AG04450 (cell line): ENCODE measurements at regions not wholly inside any gene's neighbourhood (a gene's known extent, or its start where the extent isn't known, plus 50 kb on each side); places are given as distances from the start of the nearest gene placed in this dataset.

Source experiments
- CTCF ChIA-PET: fragments of 300-600, 350-600 bp; formaldehyde crosslinking; extraction: SDS; loops from one replicate; lab custom pipeline; 2022; ENCODE audit warnings: antibody characterized with exemption, inconsistent platforms; lab: Charles Lee
- POLR2A ChIA-PET: fragments of 350-600 bp; formaldehyde crosslinking; extraction: SDS; loops from one replicate; lab custom pipeline; 2021; ENCODE audit warnings: antibody characterized with exemption, inconsistent platforms; lab: Yijun Ruan, JAX
- DNase-seq: peaks from one replicate; pipeline ENCODE4 v3.0.0-alpha.2; 2011; ENCODE audit warnings: low read depth, low spot score
- H3K27ac ChIP-seq: one replicate; pipeline ENCODE4 v1.5.1; 2012; ENCODE audit warnings: low read depth, low read length, control low read depth
- H3K27me3 ChIP-seq: one replicate; pipeline ENCODE4 v1.6.0; 2012; ENCODE audit warnings: low read length; ENCODE audit not compliant: control insufficient read depth, insufficient read depth
- H3K4me3 ChIP-seq: 2 replicates; pipeline ENCODE4 v1.5.1; 2011; ENCODE audit warnings: mild to moderate bottlenecking, low read depth, low read length, control low read depth
- H3K9me3 ChIP-seq: 2 replicates; pipeline ENCODE4 v1.5.1; 2012; ENCODE audit warnings: low read length; ENCODE audit not compliant: control insufficient read depth, insufficient read depth
- CTCF ChIP-seq: IDR thresholded peaks from 2 replicates; pipeline ENCODE4 v1.5.1; 2011; ENCODE audit warnings: low read depth, low read length, control low read depth, inconsistent platforms

DNA sequence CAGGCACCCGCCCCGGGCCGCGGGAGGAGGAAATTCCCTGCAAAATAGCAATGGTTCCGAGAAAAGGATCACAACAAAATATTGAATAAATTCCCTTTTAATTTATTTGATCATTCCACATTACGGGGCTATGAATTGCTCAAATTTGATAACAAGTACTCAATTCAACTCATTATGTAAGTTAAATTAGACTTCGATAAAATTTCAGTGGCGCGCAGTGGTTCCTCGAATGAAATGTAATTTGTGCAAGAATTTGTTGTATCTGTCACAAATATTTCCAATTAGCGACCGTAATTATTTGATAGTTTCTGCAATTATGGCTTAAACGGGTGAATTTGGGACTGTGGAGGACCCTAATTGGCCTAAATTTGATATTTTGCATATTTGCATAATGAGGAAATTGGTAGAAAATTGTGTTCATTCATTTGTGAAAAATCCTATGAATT, 76.0 kb upstream of the TBCA start:
- H3K27ac ChIP-seq, result no peak overlapping the region
- DNase-seq, result no peak
- H3K4me3 ChIP-seq, result peak overlapping the region; percentile 61
- H3K27me3 ChIP-seq, result no peaks in the 10 kb centered on the region
- TF ChIP-seq CTCF, result no peak
- CTCF ChIA-PET, result interaction anchor here (0.6 to 1.0 kb wide), 5 partner anchors 13 to 413 kb away, joined by 3 to 5 read pairs (median 3); no protein-coding TSS in a partner anchor
- POLR2A ChIA-PET, result no interaction called here
- H3K9me3 ChIP-seq, result peaks cover 4% of the 10 kb centered on the region; the same call in 1 of the 2 replicates

- Histone ChIP-seq H3K27me3 (no peaks in the 10 kb centered on the region), H3K4me3 (peak overlapping the region; percentile 61), H3K27ac (no peak overlapping the region), H3K9me3 (peaks cover 4% of the 10 kb centered on the region; the same call in 1 of the 2 replicates)
- ChIA-PET POLR2A (no interaction called here), CTCF (interaction anchor here (0.6 kb wide), 1 partner anchor 17 kb away, joined by 3 read pairs; no protein-coding TSS in a partner anchor)
- no peak for TF ChIP-seq CTCF
- DNase-seq, result no peak
These were observed 75.3 kb upstream of the TBCA start for GRCh38 chr5:77851176-77852067.

- no peak overlapping the region for H3K4me3 ChIP-seq
- TF ChIP-seq CTCF, result no peak
- H3K27ac ChIP-seq, result no peak overlapping the region
- H3K9me3 ChIP-seq, result peaks cover 4% of the 10 kb centered on the region; the same call in 1 of the 2 replicates
- CTCF ChIA-PET, result no interaction called here
- POLR2A ChIA-PET, result no interaction called here
- DNase-seq, result no peak
- no peaks in the 10 kb centered on the region for H3K27me3 ChIP-seq
These were observed 74.5 kb upstream of the TBCA start for GRCh38 chr5:77850536-77851175.

DNA sequence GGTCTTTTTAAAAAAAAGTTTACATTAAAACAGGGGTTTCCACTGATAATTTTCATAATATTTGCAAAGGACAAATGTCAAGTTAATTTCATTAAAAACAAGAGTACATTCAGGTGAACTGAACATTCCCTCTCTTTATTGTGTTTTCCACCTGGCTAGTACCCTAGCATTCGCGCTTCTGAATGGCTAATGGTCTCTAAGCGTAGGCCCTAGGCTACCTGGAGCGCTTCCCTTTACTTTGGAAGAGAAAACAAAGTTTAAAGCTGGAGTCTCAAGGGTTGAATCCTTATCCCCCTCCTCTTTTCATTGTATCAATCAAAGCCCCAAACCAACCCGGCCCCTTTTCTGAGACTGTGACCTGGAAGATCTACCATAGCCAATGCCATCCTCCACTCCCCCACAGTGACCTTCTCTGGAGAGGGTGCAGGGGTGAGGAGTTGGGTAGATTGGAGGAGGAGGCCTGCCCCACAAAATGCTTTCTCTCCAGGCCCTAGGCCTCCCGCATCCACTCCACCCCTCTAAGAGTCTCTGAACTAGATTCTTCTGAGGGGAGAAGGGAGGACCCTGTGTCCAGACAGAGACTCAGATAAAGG, 73.3 kb upstream of the TBCA start:
- no peak for DNase-seq
- H3K4me3 ChIP-seq, result no peak overlapping the region
- H3K27me3 ChIP-seq, result no peaks in the 10 kb centered on the region
- ChIA-PET CTCF (no interaction called here), POLR2A (no interaction called here)
- H3K27ac ChIP-seq, result no peak overlapping the region
- H3K9me3 ChIP-seq, result peaks cover 4% of the 10 kb centered on the region; the same call in 1 of the 2 replicates
- TF ChIP-seq CTCF, result no peak
